K562 (cell line): ENCODE measurements at regions not wholly inside any gene's neighbourhood (a gene's known extent, or its start where the extent isn't known, plus 50 kb on each side); places are given as distances from the start of the nearest gene placed in this dataset.

ENCODE experiments used
- ATAC-seq: fragments of 200-7000 bp; cut with Tn5 transposase; 3 replicates; pipeline ENCODE4 v1.9.1; 2020; ENCODE audit warnings: moderate library complexity
- BruUV-seq: library from RNA; stranded (reverse); fragments of 400-500 nt; replicated peaks from 2 replicates; lab custom pipeline; 2021; lab: Mats Ljungman, UMichigan
- CTCF ChIA-PET: fragments of 300-600 bp; formaldehyde crosslinking; extraction: SDS; loops from one replicate; lab custom pipeline; 2021; ENCODE audit warnings: low intra/inter-chr PET ratio; lab: Yijun Ruan, JAX
- POLR2A ChIA-PET: fragments of 300-600, 350-650 bp; sonication (Branson Sonifier 250); formaldehyde crosslinking; extraction: SDS; loops from one replicate; lab custom pipeline; 2021; ENCODE audit warnings: antibody characterized with exemption, inconsistent platforms; lab: Yijun Ruan, JAX
- DNase-seq, 4 experiments: peaks; one replicate each; pipeline versions ENCODE4 v3.0.0 to v3.0.0-alpha.2; 2011 to 2018; ENCODE audit warnings: low spot score in 3 of 4, mixed read lengths in 3 of 4; ENCODE audit errors: extremely low read depth in 1 of 4
- FAIRE-seq: peaks from 2 replicates; lab custom pipeline; 2011; peaks lifted over from hg19 to GRCh38; lab: Jason Lieb, UNC
- H2AFZ ChIP-seq: 2 replicates; pipeline ENCODE4 v1.6.0; 2011; ENCODE audit warnings: low read depth, low read length, control low read depth, inconsistent platforms
- H3K27ac ChIP-seq: fragments of 200-600 bp; 3 replicates; pipeline ENCODE4 v1.8.0; 2011; ENCODE audit warnings: low read depth, mild to moderate bottlenecking, control low read depth, inconsistent platforms, low read length, moderate library complexity, mixed read lengths; ENCODE audit errors: extremely low read depth
- H3K27me3 ChIP-seq, 2 experiments: fragments of 300-600 bp in 1 of 2; 2 replicates in 1 of 2; 3 replicates in 1 of 2; pipeline versions ENCODE4 v1.6.0 to v1.8.0; 2011; ENCODE audit warnings: inconsistent platforms in 2 of 2, low read length in 2 of 2, mild to moderate bottlenecking in 1 of 2, mixed read lengths in 1 of 2, moderate library complexity in 1 of 2; ENCODE audit not compliant: control insufficient read depth in 2 of 2, insufficient read depth in 2 of 2
- H3K36me3 ChIP-seq: fragments of 300-600 bp; 3 replicates; pipeline ENCODE4 v1.8.0; 2011; ENCODE audit warnings: mild to moderate bottlenecking, low read length, inconsistent platforms; ENCODE audit not compliant: control insufficient read depth, insufficient read depth
- H3K4me1 ChIP-seq, 2 experiments: fragments of 200-600 bp in 1 of 2; replicated peaks in 1 of 2; 2 replicates in 1 of 2; 3 replicates in 1 of 2; pipeline versions ENCODE4 v1.5.1 to v1.8.0; 2011; ENCODE audit warnings: inconsistent platforms in 2 of 2, low read length in 2 of 2, mild to moderate bottlenecking in 1 of 2, mixed read lengths in 1 of 2, moderate library complexity in 1 of 2; ENCODE audit not compliant: control insufficient read depth in 2 of 2, insufficient read depth in 2 of 2
- H3K4me2 ChIP-seq: 2 replicates; pipeline ENCODE4 v1.6.1; 2011; ENCODE audit warnings: low read length, control low read depth, inconsistent platforms, mixed read lengths; ENCODE audit not compliant: insufficient read depth
- H3K4me3 ChIP-seq: fragments of 200-600 bp; sonication (generic), shearing (Covaris generic); 2 replicates; pipeline ENCODE4 v1.5.1; 2016; ENCODE audit warnings: control low read depth, inconsistent platforms
- H3K79me2 ChIP-seq: fragments of 200-600 bp; 3 replicates; pipeline ENCODE4 v1.8.0; 2011; ENCODE audit warnings: low read length, inconsistent platforms; ENCODE audit not compliant: control insufficient read depth, insufficient read depth
- H3K9ac ChIP-seq, 2 experiments: 2 replicates each; pipeline versions ENCODE4 v1.6.0 to v1.6.1; 2011; ENCODE audit warnings: low read depth in 2 of 2, low read length in 2 of 2, control low read depth in 1 of 2, inconsistent platforms in 1 of 2, mild to moderate bottlenecking in 1 of 2, mixed read lengths in 1 of 2; ENCODE audit not compliant: insufficient read depth in 1 of 2
- H3K9me1 ChIP-seq: one replicate; pipeline ENCODE4 v1.6.0; 2011; ENCODE audit warnings: inconsistent platforms, mild to moderate bottlenecking, low read length, moderate library complexity; ENCODE audit not compliant: control insufficient read depth, insufficient read depth
- H3K9me3 ChIP-seq: replicated peaks from 2 replicates; pipeline ENCODE4 v1.5.1; 2011; ENCODE audit warnings: low read depth, low read length, inconsistent platforms; ENCODE audit not compliant: control insufficient read depth, insufficient read depth
- H4K20me1 ChIP-seq: replicated peaks from 2 replicates; pipeline ENCODE4 v1.6.1; 2011; ENCODE audit warnings: low read length, inconsistent platforms, mixed read lengths; ENCODE audit not compliant: control insufficient read depth, insufficient read depth
- AFF4 ChIP-seq: sonication (generic); formaldehyde crosslinking; IDR thresholded peaks from 2 replicates; pipeline ENCODE4 v1.8.0; 2023; ENCODE audit warnings: mild to moderate bottlenecking, missing genetic modification reagents
- ATF2 ChIP-seq: sonication (generic); formaldehyde crosslinking; IDR thresholded peaks from 2 replicates; pipeline ENCODE4 v1.8.1; 2022; ENCODE audit warnings: missing genetic modification reagents
- CEBPG ChIP-seq, 3 experiments: fragments of 200-800 bp in 1 of 3; sonication (Bioruptor generic) in 1 of 3; sonication (generic) in 1 of 3; formaldehyde crosslinking in 1 of 3; IDR thresholded peaks in 2 of 3; conservative IDR thresholded peaks in 1 of 3; 2 replicates each; pipeline versions ENCODE4 v1.6.1 to v1.8.0; 2016 to 2022; ENCODE audit warnings: missing compliant biosample characterization in 2 of 3, missing genetic modification characterization in 2 of 3, mild to moderate bottlenecking in 1 of 3, missing genetic modification reagents in 1 of 3
- DPF2 ChIP-seq: fragments of 450-650 bp; IDR thresholded peaks from 2 replicates; pipeline ENCODE4 v1.6.1; 2016
- FOS ChIP-seq: IDR thresholded peaks from 3 replicates; pipeline ENCODE4 v1.6.1; 2011; ENCODE audit not compliant: insufficient read length; ENCODE audit errors: extremely low read depth
- FOXP1 ChIP-seq: sonication (generic); formaldehyde crosslinking; IDR thresholded peaks from 2 replicates; pipeline ENCODE4 v1.8.0; 2022; ENCODE audit warnings: mild to moderate bottlenecking, missing genetic modification reagents
- HOXB6 ChIP-seq: fragments of 250-450 bp; sonication (Bioruptor Pico); IDR thresholded peaks from 2 replicates; pipeline ENCODE4 v1.5.1; 2022; ENCODE audit warnings: mild to moderate bottlenecking, borderline replicate concordance
- POLR2G ChIP-seq: fragments of 200-400 bp; formaldehyde crosslinking; IDR thresholded peaks from 2 replicates; pipeline ENCODE4 v1.6.1; 2017; ENCODE audit warnings: low read depth, mild to moderate bottlenecking, antibody characterized with exemption, low read length, moderate library complexity
- SRSF1 ChIP-seq: fragments of 200-400 bp; formaldehyde crosslinking; IDR thresholded peaks from 2 replicates; pipeline ENCODE4 v1.6.1; 2017; ENCODE audit warnings: mild to moderate bottlenecking, low read depth, low read length, moderate library complexity
- THAP12 ChIP-seq: fragments of 250-450 bp; sonication (Bioruptor Pico); IDR thresholded peaks from 2 replicates; pipeline ENCODE4 v1.9.0; 2021; ENCODE audit warnings: mild to moderate bottlenecking, inconsistent platforms
- ZBED1 ChIP-seq: IDR thresholded peaks from 2 replicates; pipeline ENCODE4 v1.6.1; 2014
- ZC3H8 ChIP-seq: fragments of 450-650 bp; IDR thresholded peaks from 2 replicates; pipeline ENCODE4 v1.6.1; 2017
- ZNF140 ChIP-seq: fragments of 250-450 bp; sonication (Bioruptor Pico); IDR thresholded peaks from 2 replicates; pipeline ENCODE4 v1.8.0; 2021; ENCODE audit warnings: moderate library complexity, mild to moderate bottlenecking, inconsistent platforms
- ZNF584 ChIP-seq: fragments of 200-800 bp; sonication (Bioruptor generic); IDR thresholded peaks from 2 replicates; pipeline ENCODE4 v1.6.1; 2016; ENCODE audit warnings: low read depth, mild to moderate bottlenecking, missing genetic modification characterization, missing compliant biosample characterization
- WGBS: fragments of 100-300 bp; shearing (Covaris generic); methylation state at CpG from one replicate; pipeline ENCODE4 v1.1.6; 2016; ENCODE audit warnings: low coverage, mixed read lengths; ENCODE audit not compliant: insufficient coverage; ENCODE audit errors: missing lambda C conversion rate; 5-methylcytosine and 5-hydroxymethylcytosine counted together
- in situ Hi-C: fragments of 300-500 bp; cut with MboI; formaldehyde crosslinking; loops from 4 replicates; pipeline ENCODE4 v1.15.0; 2018; ENCODE audit warnings: inconsistent platforms, mixed read lengths
- intact Hi-C: fragments of 100-400 bp; cut with micrococcal nuclease; formaldehyde crosslinking; loops from 2 replicates; pipeline ENCODE4 v1.14.2; 2022

GRCh38 chr5:91839233-91839632 is 456.1 kb upstream of the ARRDC3 start (continued):
- TF ChIP-seq THAP12 (CRISPR knock-in tag) (no peak), ZNF140 (CRISPR knock-in tag) (no peak), HOXB6 (CRISPR knock-in tag) (no peak), POLR2G (no peak), FOXP1 (no peak), ZC3H8 (no peak), DPF2 (no peak)
- TF ChIP-seq, all 486 proteins: peak for 0

GRCh38 chr5:91830361-91830953 is 447.3 kb upstream of the ARRDC3 start:
- H2AFZ ChIP-seq = no peak overlapping the region
- H3K4me1 ChIP-seq = no peaks in the 10 kb centered on the region
- FAIRE-seq = no peak
- no peaks in the 10 kb centered on the region for H3K9me1 ChIP-seq
- in situ Hi-C loops (no loop called here), intact Hi-C loops (no loop called here)
- no peak for DNase-seq
- ChIA-PET CTCF (no interaction called here), POLR2A (no interaction called here)
- H3K79me2 ChIP-seq = no peaks in the 10 kb centered on the region
- no peaks in the 10 kb centered on the region for H3K36me3 ChIP-seq
- ATAC-seq = no peak
- no peaks in the 10 kb centered on the region for H4K20me1 ChIP-seq
- no peak overlapping the region for H3K27ac ChIP-seq
- no peak overlapping the region for H3K4me3 ChIP-seq
- BruUV-seq = no TSS peak
- H3K27me3 ChIP-seq = no peaks in the 10 kb centered on the region
- H3K9me3 ChIP-seq = no peaks in the 10 kb centered on the region; the same call in 1 of the 2 replicates
- H3K4me2 ChIP-seq = no peak overlapping the region
- 0% methylated on average over 5 of the region's 5 CpGs for WGBS
- no peak overlapping the region for H3K9ac ChIP-seq
- TF ChIP-seq AFF4 (CRISPR knock-in tag) = no peak
- TF ChIP-seq SRSF1 = no peak
- TF ChIP-seq ZNF584 (CRISPR knock-in tag) = no peak
- no peak for TF ChIP-seq ATF2 (CRISPR knock-in tag)
- no peak for TF ChIP-seq CEBPG (CRISPR knock-in tag; IDR thresholded peaks at IDR 0.05)
- no peak for TF ChIP-seq CEBPG (tag; conservative IDR thresholded peaks at IDR 0.05 in 1 of 2, IDR thresholded peaks at IDR 0.05 in 1 of 2)
- TF ChIP-seq FOS = no peak
- TF ChIP-seq ZBED1 = no peak
